Panc1 (cell line): ENCODE measurements at regions not wholly inside any gene's neighbourhood (a gene's known extent, or its start where the extent isn't known, plus 50 kb on each side); places are given as distances from the start of the nearest gene placed in this dataset.
A peak's percentile ranks its signal among the peaks of the same experiment; 100 is the strongest.

ENCODE experiments used
- ATAC-seq: fragments of 200-7000 bp; cut with Tn5 transposase; 2 replicates; pipeline ENCODE4 v1.9.1; 2020; ENCODE audit warnings: mild to moderate bottlenecking, moderate library complexity
- BruUV-seq: library from RNA; stranded (reverse); fragments of 400-500 nt; replicated peaks from 2 replicates; lab custom pipeline; 2021; lab: Mats Ljungman, UMichigan
- CTCF ChIA-PET: fragments of 300-600 bp; sonication (Branson Sonifier 250); formaldehyde crosslinking; loops from one replicate; lab custom pipeline; 2022; ENCODE audit warnings: antibody characterized with exemption; lab: Charles Lee
- POLR2A ChIA-PET: fragments of 300-600 bp; sonication (Branson Sonifier 250); formaldehyde crosslinking; loops from one replicate; lab custom pipeline; 2022; ENCODE audit warnings: antibody characterized with exemption; lab: Charles Lee
- DNase-seq: peaks from one replicate; pipeline ENCODE4 v3.0.0-alpha.2; 2010; ENCODE audit warnings: low read depth, low spot score
- H3K27ac ChIP-seq: 2 replicates; pipeline ENCODE4 v1.5.1; 2011; ENCODE audit warnings: mild to moderate bottlenecking, low read length, inconsistent platforms
- H3K27me3 ChIP-seq: fragments of 200-500 bp; sonication (Bioruptor generic); 2 replicates; pipeline ENCODE4 v1.6.0; 2014; ENCODE audit warnings: low read length, inconsistent platforms; ENCODE audit not compliant: control insufficient read depth, insufficient read depth
- H3K36me3 ChIP-seq: fragments of 200-500 bp; sonication (Bioruptor generic); 2 replicates; pipeline ENCODE4 v1.5.1; 2014; ENCODE audit warnings: inconsistent platforms, mild to moderate bottlenecking, low read length, moderate library complexity; ENCODE audit not compliant: control insufficient read depth, insufficient read depth
- H3K4me1 ChIP-seq: 2 replicates; pipeline ENCODE4 v1.5.1; 2011; ENCODE audit warnings: inconsistent platforms, mild to moderate bottlenecking, low read length, moderate library complexity; ENCODE audit not compliant: control insufficient read depth, insufficient read depth
- H3K4me3 ChIP-seq, 2 experiments: 2 replicates each; pipeline ENCODE4 v1.5.1; 2011 to 2012; ENCODE audit warnings: low read depth in 2 of 2, low read length in 2 of 2, mild to moderate bottlenecking in 2 of 2, inconsistent platforms in 1 of 2, moderate library complexity in 1 of 2
- H3K9me3 ChIP-seq: fragments of 200-500 bp; sonication (Bioruptor generic); 2 replicates; pipeline ENCODE4 v1.5.1; 2014; ENCODE audit warnings: low read depth, mild to moderate bottlenecking, inconsistent platforms, low read length, moderate library complexity; ENCODE audit not compliant: control insufficient read depth, insufficient read depth
- POLR2AphosphoS5 ChIP-seq: IDR thresholded peaks from 2 replicates; pipeline ENCODE4 v1.6.1; 2012; ENCODE audit warnings: mild to moderate bottlenecking, low read depth, low read length, moderate library complexity
- SIN3A ChIP-seq: IDR thresholded peaks from 2 replicates; pipeline ENCODE4 v1.6.1; 2012; ENCODE audit warnings: low read depth, mild to moderate bottlenecking, low read length, moderate library complexity, borderline replicate concordance; ENCODE audit not compliant: insufficient read depth
- TCF7L2 ChIP-seq: IDR thresholded peaks from 2 replicates; pipeline ENCODE4 v1.6.1; 2011; ENCODE audit warnings: mild to moderate bottlenecking, low read depth, low read length, inconsistent platforms
- in situ Hi-C: cut with HindIII; loops from 2 replicates; pipeline ENCODE4 v1.10.0; 2016; ENCODE audit warnings: low sequenced_read_pairs, low pct_unique_long_range_greater_than_20kb
- intact Hi-C: fragments of 100-400 bp; cut with micrococcal nuclease; formaldehyde crosslinking; loops from one replicate; pipeline ENCODE4 v1.10.0; 2022; ENCODE audit not compliant: unreplicated experiment
- TF ChIP-seq, protein P1 (sequence below), 2 experiments: IDR thresholded peaks; 2 replicates each; pipeline ENCODE4 v1.6.1; 2011 to 2012; ENCODE audit warnings: low read depth in 2 of 2, control low read depth in 1 of 2, low read length in 1 of 2, mild to moderate bottlenecking in 1 of 2, moderate library complexity in 1 of 2; ENCODE audit not compliant: insufficient read depth in 1 of 2
- TF ChIP-seq, protein P2 (sequence below): fragments of 450-650 bp; IDR thresholded peaks from 2 replicates; pipeline ENCODE4 v1.5.1; 2017; ENCODE audit warnings: mild to moderate bottlenecking

DNA sequence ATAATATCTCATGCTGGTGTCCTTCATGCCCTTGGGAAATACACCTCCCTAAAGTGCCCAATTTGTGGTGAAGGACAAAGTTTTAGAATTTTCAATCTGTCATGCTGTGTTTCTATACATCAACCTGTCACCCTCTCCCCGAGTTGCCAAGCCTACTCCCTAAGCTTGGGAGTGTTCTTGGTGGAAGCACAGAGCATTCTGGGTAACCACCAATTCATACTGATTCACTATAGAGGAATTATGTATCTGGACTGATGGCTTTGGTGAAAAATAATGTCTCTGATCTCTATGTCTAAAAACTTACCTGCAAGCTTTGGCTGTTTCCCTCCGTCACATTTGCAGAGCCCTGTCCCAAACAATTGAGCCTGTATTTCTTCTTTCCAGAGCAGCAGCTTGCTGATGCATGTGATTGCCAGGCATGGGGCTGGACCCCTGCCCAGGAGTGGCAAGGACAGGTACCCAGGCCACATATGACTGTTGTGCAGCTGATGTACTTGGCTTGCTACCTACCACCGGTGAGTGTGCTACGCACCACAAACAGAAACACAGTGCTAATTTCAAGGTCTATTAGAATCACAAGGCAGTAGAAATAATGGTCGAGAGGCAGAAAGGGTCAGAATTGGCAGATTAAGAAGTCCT lies 202.8 kb upstream of the CITED2 start:
- Histone ChIP-seq H3K9me3 (no peaks in the 10 kb centered on the region), H3K4me1 (peaks cover 12% of the 10 kb centered on the region; the same call in 1 of the 2 replicates), H3K27me3 (no peaks in the 10 kb centered on the region), H3K27ac (peak overlapping the region; percentile 68), H3K4me3 (no peak overlapping the region), H3K36me3 (no peaks in the 10 kb centered on the region)
- intact Hi-C loops, result no loop called here
- BruUV-seq, result no TSS peak
- TF ChIP-seq, protein P1, sequence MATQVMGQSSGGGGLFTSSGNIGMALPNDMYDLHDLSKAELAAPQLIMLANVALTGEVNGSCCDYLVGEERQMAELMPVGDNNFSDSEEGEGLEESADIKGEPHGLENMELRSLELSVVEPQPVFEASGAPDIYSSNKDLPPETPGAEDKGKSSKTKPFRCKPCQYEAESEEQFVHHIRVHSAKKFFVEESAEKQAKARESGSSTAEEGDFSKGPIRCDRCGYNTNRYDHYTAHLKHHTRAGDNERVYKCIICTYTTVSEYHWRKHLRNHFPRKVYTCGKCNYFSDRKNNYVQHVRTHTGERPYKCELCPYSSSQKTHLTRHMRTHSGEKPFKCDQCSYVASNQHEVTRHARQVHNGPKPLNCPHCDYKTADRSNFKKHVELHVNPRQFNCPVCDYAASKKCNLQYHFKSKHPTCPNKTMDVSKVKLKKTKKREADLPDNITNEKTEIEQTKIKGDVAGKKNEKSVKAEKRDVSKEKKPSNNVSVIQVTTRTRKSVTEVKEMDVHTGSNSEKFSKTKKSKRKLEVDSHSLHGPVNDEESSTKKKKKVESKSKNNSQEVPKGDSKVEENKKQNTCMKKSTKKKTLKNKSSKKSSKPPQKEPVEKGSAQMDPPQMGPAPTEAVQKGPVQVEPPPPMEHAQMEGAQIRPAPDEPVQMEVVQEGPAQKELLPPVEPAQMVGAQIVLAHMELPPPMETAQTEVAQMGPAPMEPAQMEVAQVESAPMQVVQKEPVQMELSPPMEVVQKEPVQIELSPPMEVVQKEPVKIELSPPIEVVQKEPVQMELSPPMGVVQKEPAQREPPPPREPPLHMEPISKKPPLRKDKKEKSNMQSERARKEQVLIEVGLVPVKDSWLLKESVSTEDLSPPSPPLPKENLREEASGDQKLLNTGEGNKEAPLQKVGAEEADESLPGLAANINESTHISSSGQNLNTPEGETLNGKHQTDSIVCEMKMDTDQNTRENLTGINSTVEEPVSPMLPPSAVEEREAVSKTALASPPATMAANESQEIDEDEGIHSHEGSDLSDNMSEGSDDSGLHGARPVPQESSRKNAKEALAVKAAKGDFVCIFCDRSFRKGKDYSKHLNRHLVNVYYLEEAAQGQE (IDR thresholded peaks at IDR 0.05; ENCODE audit: insufficient read depth in 1 of 2, low read depth in 2 of 2, low read length in 1 of 2), result no peak
- no peak for TF ChIP-seq SIN3A
- TF ChIP-seq, protein P2, sequence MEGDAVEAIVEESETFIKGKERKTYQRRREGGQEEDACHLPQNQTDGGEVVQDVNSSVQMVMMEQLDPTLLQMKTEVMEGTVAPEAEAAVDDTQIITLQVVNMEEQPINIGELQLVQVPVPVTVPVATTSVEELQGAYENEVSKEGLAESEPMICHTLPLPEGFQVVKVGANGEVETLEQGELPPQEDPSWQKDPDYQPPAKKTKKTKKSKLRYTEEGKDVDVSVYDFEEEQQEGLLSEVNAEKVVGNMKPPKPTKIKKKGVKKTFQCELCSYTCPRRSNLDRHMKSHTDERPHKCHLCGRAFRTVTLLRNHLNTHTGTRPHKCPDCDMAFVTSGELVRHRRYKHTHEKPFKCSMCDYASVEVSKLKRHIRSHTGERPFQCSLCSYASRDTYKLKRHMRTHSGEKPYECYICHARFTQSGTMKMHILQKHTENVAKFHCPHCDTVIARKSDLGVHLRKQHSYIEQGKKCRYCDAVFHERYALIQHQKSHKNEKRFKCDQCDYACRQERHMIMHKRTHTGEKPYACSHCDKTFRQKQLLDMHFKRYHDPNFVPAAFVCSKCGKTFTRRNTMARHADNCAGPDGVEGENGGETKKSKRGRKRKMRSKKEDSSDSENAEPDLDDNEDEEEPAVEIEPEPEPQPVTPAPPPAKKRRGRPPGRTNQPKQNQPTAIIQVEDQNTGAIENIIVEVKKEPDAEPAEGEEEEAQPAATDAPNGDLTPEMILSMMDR, result no peak
- no peak for TF ChIP-seq POLR2AphosphoS5
- TF ChIP-seq TCF7L2, result no peak
- ChIA-PET CTCF (no interaction called here), POLR2A (no interaction called here)
- in situ Hi-C loops, result no loop called here
- no peak for ATAC-seq
- no peak for DNase-seq

DNA sequence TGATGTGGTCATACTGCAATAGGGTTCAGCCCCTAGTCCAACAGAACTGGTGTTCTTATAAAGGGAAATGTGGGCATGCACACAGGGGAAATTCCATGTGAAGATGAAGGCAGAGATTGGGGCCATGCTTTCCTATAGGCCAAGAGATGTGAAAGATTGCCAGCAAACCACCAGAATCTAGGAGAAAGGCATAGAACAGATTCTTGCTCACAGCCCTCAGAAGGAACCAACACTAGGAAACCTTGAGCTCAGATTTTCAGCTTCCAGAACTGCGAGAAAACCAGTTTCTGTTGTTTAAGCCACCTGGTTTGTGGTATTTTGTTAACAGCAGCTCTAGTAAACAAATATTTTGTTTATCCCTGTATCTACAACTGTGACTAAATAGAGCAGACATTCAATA lies 197.6 kb upstream of the CITED2 start:
- no peaks in the 10 kb centered on the region for H3K9me3 ChIP-seq
- DNase-seq (no peak), ATAC-seq (no peak)
- in situ Hi-C loops (no loop called here), intact Hi-C loops (no loop called here)
- no TSS peak for BruUV-seq
- no peak for TF ChIP-seq SIN3A
- no peak for TF ChIP-seq TCF7L2
- TF ChIP-seq POLR2AphosphoS5, result no peak
- TF ChIP-seq, protein P2, result no peak
- TF ChIP-seq, protein P1 (IDR thresholded peaks at IDR 0.05; ENCODE audit: insufficient read depth in 1 of 2, low read depth in 2 of 2, low read length in 1 of 2), result no peak
- H3K4me1 ChIP-seq, result peaks cover 37% of the 10 kb centered on the region
- no peak overlapping the region for H3K4me3 ChIP-seq
- no peaks in the 10 kb centered on the region for H3K27me3 ChIP-seq
- peak overlapping the region; percentile 69; the same call in 1 of the 2 replicates for H3K27ac ChIP-seq
- ChIA-PET CTCF (no interaction called here), POLR2A (no interaction called here)
- no peaks in the 10 kb centered on the region for H3K36me3 ChIP-seq
